ENCODE measurements at regions not wholly inside any gene's neighbourhood (a gene's known extent, or its start where the extent isn't known, plus 50 kb on each side); places are given as distances from the start of the nearest gene placed in this dataset.

- TF ChIP-seq SIN3A (IDR thresholded peaks at IDR 0.05; ENCODE audit: borderline replicate concordance, insufficient read depth, low read length) = no peak
- TF ChIP-seq POLR2AphosphoS5 (IDR thresholded peaks at IDR 0.05; ENCODE audit: low read depth, low read length) = no peak
- TF ChIP-seq REST (IDR thresholded peaks at IDR 0.05; ENCODE audit: insufficient read depth in 1 of 2, low read depth in 2 of 2, low read length in 2 of 2) = no peak
- no peak for TF ChIP-seq TAF1 (IDR thresholded peaks at IDR 0.05; ENCODE audit: borderline replicate concordance, insufficient read depth, low read length)
- TF ChIP-seq FOXP2 (optimal IDR thresholded peaks at IDR 0.05; ENCODE audit: borderline replicate concordance, extremely low read depth, extremely low read length, insufficient read depth) = no peak
Measured at GRCh38 chr7:54183055-54183454, 359.1 kb upstream of the VSTM2A start.

All from PFSK-1 (cell line).